ENCODE measurements at regions not wholly inside any gene's neighbourhood (a gene's known extent, or its start where the extent isn't known, plus 50 kb on each side); places are given as distances from the start of the nearest gene placed in this dataset.
"Not testable (repeated sequence)": the region's sequence is repeated elsewhere in the genome, so short reads cannot be mapped to it uniquely, and the experiment has no call there.

GRCh38 chr10:23534761-23535160 lies 95.9 kb downstream of the OTUD1 start:
- no peak for TF ChIP-seq CTCF (IDR thresholded peaks at IDR 0.05)
- no peak for TF ChIP-seq POLR2A (IDR thresholded peaks at IDR 0.05)
- H3K27me3 ChIP-seq = no peaks in the 10 kb centered on the region

GRCh38 chr10:23535381-23535780 lies 96.5 kb downstream of the OTUD1 start:
- WGBS, 2 donors = 47 to 85% methylated on average over 1 of the region's 1 CpG
- ATAC-seq = no peak
- Histone ChIP-seq H3K36me3 (replicated peaks in 1 of 2; ENCODE audit: insufficient read depth in 1 of 2, low read depth in 2 of 2) (no peaks in the 10 kb centered on the region), H3K27me3 (no peaks in the 10 kb centered on the region), H3K4me1 (no peaks in the 10 kb centered on the region), H3K27ac (no peak overlapping the region), H3K9me3 (no peaks in the 10 kb centered on the region), H3K4me3 (no peak overlapping the region)
- DNase-seq = no peak
- intact Hi-C loops (cut with DNase I) = no loop called here
- TF ChIP-seq CTCF (IDR thresholded peaks at IDR 0.05) (peak in 4 of 7 experiments; percentile 20 to 45 (median 35)), POLR2A (IDR thresholded peaks at IDR 0.05) (no peak)

More at GRCh38 chr10:23534761-23535160, 95.9 kb downstream of the OTUD1 start:
- 85 to 88% methylated on average over 1 of the region's 1 CpG for WGBS, 2 donors
- ATAC-seq (no peak), DNase-seq (no peak)
- Histone ChIP-seq H3K9me3 (no peaks in the 10 kb centered on the region), H3K4me1 (no peaks in the 10 kb centered on the region), H3K4me3 (no peak overlapping the region), H3K36me3 (replicated peaks in 1 of 2; ENCODE audit: insufficient read depth in 1 of 2, low read depth in 2 of 2) (no peaks in the 10 kb centered on the region), H3K27ac (no peak overlapping the region)
- intact Hi-C loops (cut with DNase I) = no loop called here

- intact Hi-C loops (cut with DNase I) = no loop called here
- no peak for ATAC-seq
- TF ChIP-seq CTCF (IDR thresholded peaks at IDR 0.05) (no peak), POLR2A (IDR thresholded peaks at IDR 0.05) (no peak)
Observed at GRCh38 chr10:23538968-23539367, 100.1 kb downstream of the OTUD1 start.

GRCh38 chr10:23540401-23541030 lies 101.6 kb downstream of the OTUD1 start:
- Histone ChIP-seq H3K9me3 (no peaks in the 10 kb centered on the region), H3K27ac (no peak overlapping the region), H3K36me3 (replicated peaks in 1 of 2; ENCODE audit: insufficient read depth in 1 of 2, low read depth in 2 of 2) (no peaks in the 10 kb centered on the region), H3K4me3 (no peak overlapping the region), H3K27me3 (no peaks in the 10 kb centered on the region), H3K4me1 (no peaks in the 10 kb centered on the region)
- no peak for TF ChIP-seq POLR2A (IDR thresholded peaks at IDR 0.05)
- 6 to 17% methylated on average over 2 of the region's 2 CpGs for WGBS, 2 donors
- DNase-seq = no peak
- ATAC-seq = no peak
- intact Hi-C loops (cut with DNase I) = no loop called here

More at GRCh38 chr10:23538968-23539367, 100.1 kb downstream of the OTUD1 start:
- Histone ChIP-seq H3K27me3 (no peaks in the 10 kb centered on the region), H3K27ac (no peak overlapping the region), H3K4me1 (no peaks in the 10 kb centered on the region), H3K4me3 (no peak overlapping the region), H3K36me3 (replicated peaks in 1 of 2; ENCODE audit: insufficient read depth in 1 of 2, low read depth in 2 of 2) (no peaks in the 10 kb centered on the region), H3K9me3 (no peaks in the 10 kb centered on the region)
- WGBS, 2 donors = 85 to 86% methylated on average over 3 of the region's 3 CpGs
- no peak for DNase-seq

- no peaks in the 10 kb centered on the region for H3K27me3 ChIP-seq
- H3K36me3 ChIP-seq (replicated peaks in 1 of 2; ENCODE audit: insufficient read depth in 1 of 2, low read depth in 2 of 2) = no peaks in the 10 kb centered on the region
- ATAC-seq = no peak
- 80 to 89% methylated on average over 9 of the region's 9 CpGs for WGBS, 2 donors
- H3K4me3 ChIP-seq = no peak overlapping the region
- TF ChIP-seq POLR2A (IDR thresholded peaks at IDR 0.05) = no peak
- TF ChIP-seq CTCF (IDR thresholded peaks at IDR 0.05) = no peak
- no peaks in the 10 kb centered on the region for H3K4me1 ChIP-seq
- intact Hi-C loops (cut with DNase I) = no loop called here
- H3K27ac ChIP-seq = no peak overlapping the region
- no peaks in the 10 kb centered on the region for H3K9me3 ChIP-seq
- no peak for DNase-seq
Observed at GRCh38 chr10:23543691-23544380, 105.0 kb downstream of the OTUD1 start.

GRCh38 chr10:23545866-23546265 lies 107.0 kb downstream of the OTUD1 start:
- H3K4me1 ChIP-seq; ATAC-seq; H3K27ac ChIP-seq; DNase-seq; intact Hi-C loops (cut with DNase I); H3K36me3 ChIP-seq (replicated peaks in 1 of 2; ENCODE audit: insufficient read depth in 1 of 2, low read depth in 2 of 2); H3K9me3 ChIP-seq; H3K4me3 ChIP-seq; H3K27me3 ChIP-seq: not testable (repeated sequence)
- 84 to 91% methylated on average over 2 of the region's 2 CpGs for WGBS, 2 donors

All from body of pancreas (tissue), 4 donors.